22Rv1 (cell line): ENCODE measurements at regions not wholly inside any gene's neighbourhood (a gene's known extent, or its start where the extent isn't known, plus 50 kb on each side); places are given as distances from the start of the nearest gene placed in this dataset.

Experiments
- H3K27ac ChIP-seq: fragments of 450-650 bp; 2 replicates; pipeline ENCODE4 v1.5.1; 2017
- ZFX ChIP-seq: fragments of 450-650 bp; IDR thresholded peaks from 2 replicates; pipeline ENCODE4 v1.6.1; 2017; ENCODE audit warnings: antibody characterized with exemption, borderline replicate concordance
- TF ChIP-seq, protein P1 (sequence below): fragments of 450-650 bp; IDR thresholded peaks from 2 replicates; pipeline ENCODE4 v1.5.1; 2017; ENCODE audit warnings: mild to moderate bottlenecking

DNA sequence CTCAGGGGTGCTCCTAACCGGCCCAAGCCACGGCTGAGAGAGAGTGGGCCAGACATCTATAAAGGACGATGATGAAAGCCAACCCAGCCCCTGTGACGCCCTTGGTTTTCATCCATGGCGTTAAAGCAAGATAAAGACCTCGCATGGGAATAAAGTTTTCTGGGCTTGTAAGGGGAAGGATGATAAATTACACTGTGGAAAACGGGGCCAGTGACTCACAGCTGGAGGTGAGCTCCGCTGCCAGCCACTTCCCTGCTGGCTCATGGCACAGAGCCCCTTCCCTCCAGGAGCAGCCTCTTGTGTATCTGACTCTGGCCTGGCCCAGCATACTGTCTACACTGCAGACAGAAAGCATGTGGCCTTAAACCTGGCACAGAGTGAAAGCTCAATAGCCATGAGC is 503.2 kb upstream of the B3GAT1 start:
- H3K27ac ChIP-seq: no peak overlapping the region
- TF ChIP-seq, protein P1, sequence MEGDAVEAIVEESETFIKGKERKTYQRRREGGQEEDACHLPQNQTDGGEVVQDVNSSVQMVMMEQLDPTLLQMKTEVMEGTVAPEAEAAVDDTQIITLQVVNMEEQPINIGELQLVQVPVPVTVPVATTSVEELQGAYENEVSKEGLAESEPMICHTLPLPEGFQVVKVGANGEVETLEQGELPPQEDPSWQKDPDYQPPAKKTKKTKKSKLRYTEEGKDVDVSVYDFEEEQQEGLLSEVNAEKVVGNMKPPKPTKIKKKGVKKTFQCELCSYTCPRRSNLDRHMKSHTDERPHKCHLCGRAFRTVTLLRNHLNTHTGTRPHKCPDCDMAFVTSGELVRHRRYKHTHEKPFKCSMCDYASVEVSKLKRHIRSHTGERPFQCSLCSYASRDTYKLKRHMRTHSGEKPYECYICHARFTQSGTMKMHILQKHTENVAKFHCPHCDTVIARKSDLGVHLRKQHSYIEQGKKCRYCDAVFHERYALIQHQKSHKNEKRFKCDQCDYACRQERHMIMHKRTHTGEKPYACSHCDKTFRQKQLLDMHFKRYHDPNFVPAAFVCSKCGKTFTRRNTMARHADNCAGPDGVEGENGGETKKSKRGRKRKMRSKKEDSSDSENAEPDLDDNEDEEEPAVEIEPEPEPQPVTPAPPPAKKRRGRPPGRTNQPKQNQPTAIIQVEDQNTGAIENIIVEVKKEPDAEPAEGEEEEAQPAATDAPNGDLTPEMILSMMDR: no peak

- no peak overlapping the region for H3K27ac ChIP-seq
- no peak for TF ChIP-seq ZFX
- TF ChIP-seq, protein P1: no peak
Observed at GRCh38 chr11:134913999-134914590, 502.1 kb upstream of the B3GAT1 start.

DNA sequence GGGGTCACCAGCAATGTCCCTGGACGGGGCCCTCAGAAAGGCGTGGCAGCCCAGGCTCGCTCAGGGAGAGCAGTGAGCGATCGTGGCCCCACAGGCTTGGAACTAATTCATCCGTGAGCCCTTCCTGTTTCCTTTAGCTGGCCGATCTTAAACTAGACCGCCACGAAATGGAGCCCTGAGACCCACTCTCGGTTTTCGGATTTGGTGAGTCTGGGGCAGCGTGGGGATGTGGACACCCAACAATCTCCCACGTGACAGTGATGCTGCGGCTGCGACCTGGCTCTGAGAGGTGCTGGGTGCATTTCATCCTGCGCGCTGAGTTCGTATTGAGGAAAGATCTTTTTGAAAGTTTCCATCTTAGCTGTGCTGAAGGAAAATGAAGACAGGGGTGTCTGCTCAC is 501.3 kb upstream of the B3GAT1 start:
- no peak overlapping the region for H3K27ac ChIP-seq
- TF ChIP-seq, protein P1: no peak
- no peak for TF ChIP-seq ZFX

DNA sequence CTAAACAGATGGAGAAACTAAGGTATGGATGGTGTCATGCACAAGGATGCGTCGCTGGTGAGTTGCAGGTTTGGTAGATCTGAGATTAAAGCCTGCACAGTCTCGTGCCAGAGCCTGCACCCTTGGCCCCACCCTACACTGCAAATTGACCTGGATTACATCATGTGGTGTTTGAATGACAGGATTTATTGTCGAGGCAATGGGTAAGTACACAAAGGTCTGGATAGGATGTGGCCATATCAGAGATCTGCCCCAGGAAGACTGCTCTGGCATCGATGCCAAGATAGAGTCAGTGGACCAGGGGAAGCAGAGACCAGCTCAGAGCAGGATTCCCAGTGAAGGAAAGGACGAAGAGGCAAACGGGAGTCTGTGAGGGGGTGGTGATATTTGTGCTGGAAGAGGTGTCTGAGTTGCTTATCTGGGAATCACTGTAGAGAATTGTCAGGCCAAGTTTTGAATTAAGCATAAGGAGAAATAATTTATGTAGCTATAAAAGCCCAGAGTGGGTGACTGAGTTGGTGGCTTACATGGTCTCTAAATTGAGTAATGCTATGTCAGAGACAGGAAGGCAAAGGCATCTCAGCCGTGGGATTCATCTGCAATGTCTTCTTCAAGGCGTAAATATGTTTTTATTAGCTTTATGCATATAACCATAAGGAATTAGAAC is 499.6 kb upstream of the B3GAT1 start:
- TF ChIP-seq, protein P1: no peak
- no peak for TF ChIP-seq ZFX
- no peak overlapping the region for H3K27ac ChIP-seq

DNA sequence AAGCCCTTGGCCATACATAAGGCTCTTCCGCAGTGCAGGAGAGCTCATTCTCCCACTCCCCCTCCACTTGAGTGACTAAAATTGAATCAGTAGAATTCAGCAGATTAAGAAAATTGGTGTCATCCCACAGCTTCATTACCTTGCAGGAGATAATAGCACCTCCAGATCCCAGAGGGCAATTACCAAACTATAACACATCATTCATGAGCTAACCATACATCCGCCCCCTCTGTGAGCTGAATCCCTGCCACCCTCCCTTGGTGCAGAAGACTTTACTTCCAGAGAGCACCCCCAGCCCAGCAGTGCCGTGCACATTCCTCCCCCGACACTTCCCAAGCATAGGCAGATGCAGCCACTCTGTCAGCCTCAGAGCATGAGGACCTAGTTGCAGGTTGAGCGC is 496.5 kb upstream of the B3GAT1 start:
- no peak overlapping the region for H3K27ac ChIP-seq
- no peak for TF ChIP-seq ZFX
- TF ChIP-seq, protein P1: no peak

DNA sequence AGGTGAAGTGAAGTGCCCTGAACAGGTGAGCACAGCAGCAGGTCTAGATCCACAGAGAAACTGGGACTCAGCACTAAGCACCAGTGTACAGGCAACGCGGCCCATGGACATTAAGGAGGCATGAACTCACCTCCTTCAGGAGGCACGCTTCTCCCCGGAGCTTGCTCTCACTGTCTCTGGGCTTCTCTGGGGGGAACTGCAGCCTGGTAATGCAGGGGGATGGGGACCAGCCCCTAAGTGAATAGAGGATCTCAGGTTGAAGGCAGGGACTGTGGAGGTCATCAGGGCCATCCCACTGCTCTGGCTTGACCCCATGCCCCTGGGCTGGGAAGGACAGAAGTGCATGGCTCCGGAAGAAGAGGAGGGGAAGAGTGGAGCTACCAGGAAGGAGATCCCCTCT is 495.6 kb upstream of the B3GAT1 start:
- no peak overlapping the region for H3K27ac ChIP-seq
- TF ChIP-seq, protein P1: no peak
- TF ChIP-seq ZFX: no peak

- H3K27ac ChIP-seq: no peak overlapping the region
- TF ChIP-seq ZFX: no peak
- TF ChIP-seq, protein P1: no peak
Observed at GRCh38 chr11:134906356-134906955, 494.4 kb upstream of the B3GAT1 start.
